Retinal pigment epithelial cell (primary cell): ENCODE measurements at regions not wholly inside any gene's neighbourhood (a gene's known extent, or its start where the extent isn't known, plus 50 kb on each side); places are given as distances from the start of the nearest gene placed in this dataset.
"Not testable (repeated sequence)": the region's sequence is repeated elsewhere in the genome, so short reads cannot be mapped to it uniquely, and the experiment has no call there.

Experiments used
- DNase-seq: peaks from one replicate; pipeline ENCODE4 v3.0.0-alpha.2; 2010; ENCODE audit warnings: low read depth
- H3K4me3 ChIP-seq: 2 replicates; pipeline ENCODE4 v1.5.1; 2011; ENCODE audit warnings: mild to moderate bottlenecking, low read length, control low read depth, moderate library complexity
- CTCF ChIP-seq: conservative IDR thresholded peaks from 2 replicates; pipeline ENCODE4 v1.5.1; 2011; ENCODE audit warnings: low read depth, low read length, control low read depth, inconsistent platforms

- TF ChIP-seq CTCF, result no peak
- H3K4me3 ChIP-seq, result no peak overlapping the region
- DNase-seq, result no peak
Observed at GRCh38 chr4:127250577-127250976, 382.2 kb upstream of the INTU start.

GRCh38 chr4:127251423-127251822 is 381.3 kb upstream of the INTU start:
- H3K4me3 ChIP-seq, result no peak overlapping the region
- no peak for DNase-seq
- TF ChIP-seq CTCF, result no peak

GRCh38 chr4:127256500-127256899 is 376.3 kb upstream of the INTU start:
- TF ChIP-seq CTCF, result no peak
- DNase-seq, result no peak

GRCh38 chr4:127261476-127261875 is 371.3 kb upstream of the INTU start:
- H3K4me3 ChIP-seq, result no peak overlapping the region
- TF ChIP-seq CTCF, result no peak
- DNase-seq, result no peak

More at GRCh38 chr4:127256500-127256899, 376.3 kb upstream of the INTU start:
- no peak overlapping the region for H3K4me3 ChIP-seq

- no peak for TF ChIP-seq CTCF
- no peak overlapping the region for H3K4me3 ChIP-seq
- no peak for DNase-seq
Observed at GRCh38 chr4:127268367-127268766, 364.4 kb upstream of the INTU start.

- H3K4me3 ChIP-seq, DNase-seq: not testable (repeated sequence)
Observed at GRCh38 chr4:127277023-127277422, 355.7 kb upstream of the INTU start.

- no peak overlapping the region for H3K4me3 ChIP-seq
- TF ChIP-seq CTCF, result no peak
- peak; percentile 13 for DNase-seq
Observed at GRCh38 chr4:127284236-127284635, 348.5 kb upstream of the INTU start.

GRCh38 chr4:127291316-127291715 is 341.4 kb upstream of the INTU start:
- no peak for TF ChIP-seq CTCF
- no peak for DNase-seq
- H3K4me3 ChIP-seq, result no peak overlapping the region
